Stimulated activated CD4-positive, alpha-beta T cell treated with anti-CD3 and anti-CD28 coated beads, Interleukin-15, amount 100 ng/mL, for 1 hour (primary cell): ENCODE measurements at regions not wholly inside any gene's neighbourhood (a gene's known extent, or its start where the extent isn't known, plus 50 kb on each side); places are given as distances from the start of the nearest gene placed in this dataset.
"Not testable (repeated sequence)": the region's sequence is repeated elsewhere in the genome, so short reads cannot be mapped to it uniquely, and the experiment has no call there.

ENCODE experiments used
- DNase-seq, 2 donors: peaks; one replicate each; pipeline ENCODE4 v3.0.0-alpha.2; 2020; ENCODE audit warnings: low read depth in 1 of 2, low spot score in 1 of 2

DNA sequence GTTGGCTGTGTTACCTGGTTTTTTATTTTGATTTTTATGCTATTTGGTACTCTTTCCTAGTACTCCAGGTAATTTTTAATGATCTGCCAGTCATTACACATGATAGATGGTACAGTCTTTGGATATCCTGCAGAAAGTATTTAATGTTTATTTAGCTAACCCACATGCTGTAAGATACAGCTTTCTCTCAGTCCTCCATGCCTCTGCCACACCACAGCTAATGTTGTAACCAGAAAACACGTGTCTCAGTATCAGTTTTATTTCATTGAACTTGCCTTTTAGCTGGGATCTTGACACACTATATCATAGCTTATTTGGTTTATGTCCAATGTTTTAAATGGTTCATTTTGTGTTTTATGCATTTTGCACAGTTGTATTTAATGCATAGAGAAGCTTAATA is 1648.4 kb downstream of the KCNT2 start:
- no peak for DNase-seq

DNA sequence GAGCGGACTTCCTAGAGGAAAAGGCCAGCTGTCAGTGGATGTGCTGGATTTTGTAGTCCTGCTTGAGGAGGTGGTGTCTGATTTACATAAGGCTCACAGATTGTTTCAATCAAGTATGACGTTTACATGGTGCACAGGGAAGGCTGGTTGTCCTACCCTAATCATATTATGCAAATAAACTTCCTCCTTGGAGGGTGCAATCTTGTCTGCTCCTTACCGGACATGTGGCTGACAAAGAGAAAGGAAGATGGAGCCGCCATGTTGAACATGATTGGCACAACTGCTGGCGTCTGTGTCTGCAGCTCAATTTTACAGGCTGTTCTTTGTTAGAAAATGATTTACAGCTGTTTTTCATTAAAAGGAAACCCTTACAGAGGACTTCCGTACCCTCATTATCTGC is 1656.1 kb downstream of the KCNT2 start:
- DNase-seq: no peak

DNA sequence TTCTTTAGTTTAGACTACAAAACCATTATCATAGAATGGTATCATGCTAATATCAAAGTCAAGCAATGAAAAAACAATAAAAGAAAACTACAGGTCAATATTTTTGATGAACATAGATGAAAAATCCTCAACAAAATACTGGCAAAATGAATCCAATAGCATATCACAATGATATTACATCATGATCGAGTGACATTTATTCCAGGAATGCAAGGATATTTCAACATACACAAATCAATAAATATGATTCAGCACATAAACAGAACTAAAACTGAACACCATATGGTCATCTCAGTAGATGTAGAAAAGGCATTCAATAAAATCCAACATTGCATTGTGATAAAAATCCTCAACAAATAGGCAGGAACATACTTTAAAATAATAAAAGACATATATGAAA is 1657.7 kb downstream of the KCNT2 start:
- no peak for DNase-seq

DNA sequence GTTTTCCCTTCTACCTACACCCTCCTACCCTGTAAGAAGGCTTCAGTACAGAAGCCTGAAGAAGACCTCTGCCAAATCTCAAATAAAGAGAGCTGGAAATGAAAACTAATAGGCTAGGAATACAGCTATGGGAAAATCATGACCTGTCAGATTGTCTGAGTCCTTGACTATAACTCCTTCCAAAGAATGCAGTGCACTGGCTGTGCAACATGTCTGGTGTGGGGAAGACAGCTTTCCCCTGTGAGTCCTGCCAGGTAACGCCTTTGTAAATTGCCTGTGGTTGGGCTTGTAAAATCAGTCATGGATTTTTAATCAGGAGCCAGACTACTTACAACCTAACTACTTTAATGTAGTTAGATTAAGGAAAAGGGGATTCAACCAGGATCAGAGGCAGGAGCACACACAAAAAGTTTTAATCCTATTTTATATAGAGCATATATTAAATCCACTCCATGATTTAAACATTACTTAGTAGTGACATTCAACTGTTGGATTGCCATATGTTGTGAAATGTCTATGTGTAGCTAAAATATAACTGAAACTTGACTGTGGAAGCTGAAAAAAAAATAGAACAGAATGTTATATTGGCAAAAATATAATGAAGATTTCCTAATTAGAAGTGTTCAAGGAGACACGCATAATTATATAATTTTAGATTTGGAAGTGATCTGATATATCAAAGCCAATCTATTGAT is 1667.8 kb downstream of the KCNT2 start:
- DNase-seq: no peak

- DNase-seq: no peak
Measured at GRCh38 chr1:194935864-194936263, 1672.4 kb downstream of the KCNT2 start.

GRCh38 chr1:194931166-194931565 is 1677.1 kb downstream of the KCNT2 start:
- no peak for DNase-seq

DNA sequence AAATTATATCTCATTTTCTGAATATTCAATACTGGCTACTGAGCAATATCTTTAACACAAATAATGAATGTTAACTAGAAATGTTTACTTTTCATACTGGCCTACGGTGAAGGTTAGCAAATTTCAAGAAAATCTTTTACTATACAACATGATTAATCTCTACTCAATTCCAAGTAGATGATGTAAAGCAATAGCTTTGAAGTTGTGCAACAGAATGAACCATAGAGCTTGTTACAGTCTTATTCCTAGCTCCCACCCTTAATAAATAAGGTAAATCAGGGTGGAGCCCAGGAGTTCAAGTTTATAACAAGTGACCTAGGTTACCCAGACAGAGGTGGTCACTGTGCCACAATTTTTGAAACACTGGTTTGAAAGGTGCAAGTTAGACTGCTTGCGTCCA is 1678.1 kb downstream of the KCNT2 start:
- DNase-seq: no peak

DNA sequence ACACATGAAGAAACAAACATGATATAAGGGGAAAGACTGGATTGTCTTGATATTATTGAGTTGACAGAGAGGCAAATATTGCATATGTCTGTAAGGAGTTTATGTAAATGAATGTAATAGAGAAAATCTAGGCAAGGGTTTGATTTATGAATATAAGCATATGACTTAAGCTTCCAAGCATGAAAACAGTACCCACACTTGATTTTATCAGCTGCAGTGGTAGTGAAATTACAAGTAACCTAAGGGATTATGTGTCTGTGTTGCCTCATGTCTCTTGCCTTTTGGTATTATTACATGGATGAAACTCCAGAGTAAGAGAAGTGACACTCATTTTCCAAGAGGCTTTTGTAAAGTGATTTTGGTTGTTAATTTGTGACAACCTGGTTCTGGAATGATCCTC is 1678.9 kb downstream of the KCNT2 start:
- DNase-seq: no peak

DNA sequence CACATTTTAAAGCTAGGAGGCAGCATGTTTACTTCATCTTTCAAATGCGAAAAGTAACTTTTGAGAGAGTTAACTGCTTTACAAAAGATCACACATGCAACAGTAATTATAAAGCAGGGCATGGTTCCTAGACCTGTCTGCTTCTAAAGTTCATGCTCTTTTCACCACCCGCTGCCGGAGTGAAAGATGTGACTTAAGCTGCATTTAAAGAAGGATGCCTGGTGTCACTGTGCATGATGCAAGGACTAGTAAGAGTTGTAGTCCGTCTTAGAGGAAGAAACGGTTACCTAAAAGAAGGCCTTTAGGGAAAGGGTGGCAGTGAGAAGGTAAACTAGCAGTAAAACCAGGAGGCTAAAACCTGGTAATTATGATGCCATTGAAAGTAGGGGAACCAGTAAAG is 1689.1 kb downstream of the KCNT2 start:
- no peak for DNase-seq

DNA sequence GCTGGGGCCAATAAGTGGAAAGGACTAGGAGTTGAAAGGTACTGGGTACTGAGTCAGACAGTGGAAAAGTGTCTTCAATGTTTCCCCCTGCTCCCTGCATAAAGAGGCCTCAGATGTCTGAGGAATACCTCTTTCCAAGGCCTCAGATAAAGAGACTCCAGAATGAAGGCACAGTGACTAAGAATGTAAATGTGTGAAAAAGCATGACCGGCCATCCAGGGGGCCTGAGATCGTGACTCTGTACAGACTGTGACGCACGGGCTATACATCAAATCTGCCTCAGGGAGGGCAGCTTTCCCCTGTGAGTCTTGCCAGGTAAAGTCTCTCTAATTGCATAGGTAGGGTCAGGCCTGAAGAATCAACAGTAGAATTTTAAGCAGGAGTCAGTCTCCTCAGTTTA is 1690.5 kb downstream of the KCNT2 start:
- DNase-seq: no peak

DNA sequence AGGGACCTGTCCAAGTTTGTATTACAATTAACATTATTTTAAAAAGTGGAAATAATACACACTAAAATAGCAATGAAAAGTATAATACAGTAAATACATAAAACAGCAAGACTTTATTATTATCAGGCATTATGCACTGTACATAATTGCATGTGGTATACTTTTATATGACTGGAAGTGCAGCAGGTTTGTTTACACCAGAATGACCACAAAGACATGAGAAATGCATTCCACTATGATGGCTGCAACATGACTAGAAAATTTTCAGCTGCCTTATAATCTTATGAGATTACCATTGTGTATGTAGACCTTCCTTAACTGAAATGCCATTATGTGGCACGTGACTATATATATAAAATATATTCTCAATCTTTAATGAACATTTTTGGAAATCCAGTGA is 1699.6 kb downstream of the KCNT2 start:
- DNase-seq: no peak

DNA sequence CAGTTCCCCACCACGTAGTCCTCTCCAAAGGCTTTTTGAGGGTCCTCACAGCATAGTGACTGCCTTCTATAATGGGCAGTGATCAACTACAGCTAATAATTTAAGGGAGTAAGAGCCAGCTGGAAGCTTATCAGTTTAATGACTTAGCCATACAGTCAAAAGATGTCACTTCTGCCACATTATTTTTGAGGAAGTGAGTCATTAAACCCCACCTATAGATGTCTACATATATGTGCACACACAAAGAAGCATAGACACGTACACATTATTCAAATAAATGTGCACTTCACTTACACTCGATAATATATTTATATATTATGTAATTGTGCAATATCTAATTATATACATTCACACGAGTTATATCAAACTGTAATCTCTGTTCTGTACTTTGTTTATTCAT is 1704.7 kb downstream of the KCNT2 start:
- DNase-seq: no peak

DNA sequence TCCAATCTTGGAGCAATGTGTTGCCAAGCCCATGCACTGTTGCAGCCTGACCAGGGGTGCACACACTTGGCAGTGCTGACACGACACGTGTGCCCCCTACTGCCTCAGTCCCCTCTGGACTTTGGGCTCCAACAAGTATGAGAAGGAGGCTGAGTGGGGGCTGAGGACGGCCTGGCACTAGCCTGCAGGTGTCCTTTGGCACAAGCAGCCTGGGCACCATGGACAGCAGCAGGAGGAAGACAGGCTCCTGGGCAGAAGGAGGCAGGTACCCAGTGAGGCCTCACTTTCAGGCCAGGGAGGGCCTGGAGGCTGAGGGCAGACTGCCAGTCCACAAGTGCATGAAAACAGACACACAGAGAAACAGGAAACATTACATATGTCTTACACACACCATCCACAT is 1702.9 kb upstream of the B3GALT2 start:
- DNase-seq: no peak

GRCh38 chr1:194870860-194871259 is 1684.4 kb upstream of the B3GALT2 start:
- DNase-seq: no peak

GRCh38 chr1:194866153-194866552 is 1679.7 kb upstream of the B3GALT2 start:
- DNase-seq: no peak

GRCh38 chr1:194865383-194865782 is 1679.0 kb upstream of the B3GALT2 start:
- no peak for DNase-seq

GRCh38 chr1:194862129-194862528 is 1675.7 kb upstream of the B3GALT2 start:
- DNase-seq: no peak

GRCh38 chr1:194860248-194861201 is 1674.1 kb upstream of the B3GALT2 start:
- DNase-seq: no peak

DNA sequence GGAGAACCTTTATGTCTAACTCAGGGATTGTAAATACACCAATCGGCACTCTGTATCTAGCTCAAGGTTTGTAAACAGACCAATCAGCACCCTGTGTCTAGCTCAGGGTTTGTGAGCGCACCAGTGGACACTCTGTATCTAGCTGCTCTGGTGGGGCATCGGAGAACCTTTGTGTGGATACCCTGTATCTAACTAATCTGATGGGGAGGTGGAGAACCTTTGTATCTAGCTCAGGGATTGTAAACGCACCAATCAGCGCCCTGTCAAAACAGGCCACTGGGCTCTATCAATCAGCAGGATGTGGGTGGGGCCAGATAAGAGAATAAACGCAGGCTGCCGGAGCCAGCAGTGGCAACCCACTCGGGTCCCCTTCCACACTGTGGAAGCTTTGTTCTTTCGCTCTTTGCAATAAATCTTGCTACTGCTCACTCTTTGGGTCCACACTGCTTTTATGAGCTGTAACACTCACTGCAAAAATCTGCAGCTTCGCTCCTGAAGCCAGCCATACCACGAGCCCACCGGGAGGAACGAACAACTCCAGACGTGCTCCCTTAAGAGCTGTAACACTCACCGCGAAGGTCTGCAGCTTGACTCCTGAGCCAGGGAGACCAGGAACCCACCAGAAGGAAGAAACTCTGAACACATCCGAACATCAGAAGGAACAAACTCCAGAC is 1673.2 kb upstream of the B3GALT2 start:
- not testable (repeated sequence) for DNase-seq

- DNase-seq: not testable (repeated sequence)
Measured at GRCh38 chr1:194858811-194859480, 1672.5 kb upstream of the B3GALT2 start.

DNA sequence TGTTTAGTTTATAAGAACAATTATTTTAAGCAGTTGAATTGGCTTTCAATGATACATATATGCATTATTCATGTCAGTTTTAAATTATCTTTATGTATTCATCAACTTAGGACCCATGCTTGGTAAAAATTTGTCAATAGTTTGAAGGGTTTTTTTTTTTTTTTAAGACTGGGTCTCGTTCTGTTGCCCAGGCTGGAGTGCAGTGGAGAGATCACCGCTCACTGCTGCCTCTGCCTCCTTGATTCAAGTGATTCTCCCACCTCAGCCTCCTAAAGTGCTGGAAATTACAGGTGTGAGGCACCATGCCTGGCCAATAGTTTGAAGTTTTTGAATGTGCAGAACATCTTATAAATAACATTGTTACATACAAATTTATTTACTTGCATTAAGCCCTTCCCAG is 1671.0 kb upstream of the B3GALT2 start:
- no peak for DNase-seq
